GM04503 (cell line): ENCODE measurements at regions not wholly inside any gene's neighbourhood (a gene's known extent, or its start where the extent isn't known, plus 50 kb on each side); places are given as distances from the start of the nearest gene placed in this dataset.
A peak's percentile ranks its signal among the peaks of the same experiment; 100 is the strongest.

Source experiments
- DNase-seq: peaks from one replicate; pipeline ENCODE4 v3.0.0-alpha.2; 2012; ENCODE audit warnings: low read depth

DNA sequence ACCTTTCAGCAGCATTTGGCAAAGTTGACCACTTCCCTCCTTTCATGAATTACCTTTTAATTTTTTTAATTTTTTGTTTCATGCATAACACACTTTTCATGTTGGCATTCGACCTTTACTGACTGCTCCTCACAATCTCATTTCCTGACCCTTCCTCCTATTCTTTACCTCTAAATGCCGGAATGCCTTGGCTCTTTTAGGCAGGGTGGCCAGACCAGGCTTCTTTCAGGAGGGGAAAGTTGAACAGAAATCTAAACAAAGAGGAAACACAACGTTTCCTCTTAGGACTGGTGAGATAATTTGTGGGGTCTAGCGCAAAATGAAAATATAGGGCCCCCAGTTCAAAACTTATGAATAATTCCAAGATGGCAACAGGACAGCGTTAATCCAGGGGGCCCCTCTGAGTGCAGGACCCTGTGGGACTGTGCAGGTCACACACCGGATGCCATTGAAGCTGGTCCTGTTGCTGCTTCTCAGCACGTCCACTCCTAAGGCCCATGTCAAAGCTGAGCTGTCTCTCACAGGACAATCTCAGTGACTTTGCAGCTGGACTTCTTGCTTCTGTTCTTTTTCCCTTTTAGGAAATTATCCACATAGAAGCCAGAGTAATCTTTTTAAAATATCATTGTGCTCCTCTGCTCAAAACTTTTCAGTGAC is 313.8 kb downstream of the HDGFL1 start:
- no peak for DNase-seq

DNA sequence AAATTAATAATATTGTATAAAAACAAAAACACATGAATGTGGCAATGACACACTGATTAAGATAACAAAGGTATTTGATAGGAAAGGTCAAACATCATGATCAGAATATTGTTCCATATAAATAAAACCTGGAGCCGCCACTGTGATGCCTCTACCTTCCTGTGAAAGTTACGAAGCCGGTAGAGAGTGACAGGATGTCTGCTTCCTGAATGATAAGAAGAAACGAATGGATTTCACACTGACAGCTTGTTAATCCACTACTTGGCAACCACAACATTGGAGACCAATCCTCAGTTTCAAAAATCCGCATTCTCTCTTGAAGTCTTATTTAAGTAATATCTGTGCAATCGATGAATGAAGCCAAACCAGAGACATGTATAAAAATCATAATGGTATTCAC is 315.1 kb downstream of the HDGFL1 start:
- DNase-seq: no peak

DNA sequence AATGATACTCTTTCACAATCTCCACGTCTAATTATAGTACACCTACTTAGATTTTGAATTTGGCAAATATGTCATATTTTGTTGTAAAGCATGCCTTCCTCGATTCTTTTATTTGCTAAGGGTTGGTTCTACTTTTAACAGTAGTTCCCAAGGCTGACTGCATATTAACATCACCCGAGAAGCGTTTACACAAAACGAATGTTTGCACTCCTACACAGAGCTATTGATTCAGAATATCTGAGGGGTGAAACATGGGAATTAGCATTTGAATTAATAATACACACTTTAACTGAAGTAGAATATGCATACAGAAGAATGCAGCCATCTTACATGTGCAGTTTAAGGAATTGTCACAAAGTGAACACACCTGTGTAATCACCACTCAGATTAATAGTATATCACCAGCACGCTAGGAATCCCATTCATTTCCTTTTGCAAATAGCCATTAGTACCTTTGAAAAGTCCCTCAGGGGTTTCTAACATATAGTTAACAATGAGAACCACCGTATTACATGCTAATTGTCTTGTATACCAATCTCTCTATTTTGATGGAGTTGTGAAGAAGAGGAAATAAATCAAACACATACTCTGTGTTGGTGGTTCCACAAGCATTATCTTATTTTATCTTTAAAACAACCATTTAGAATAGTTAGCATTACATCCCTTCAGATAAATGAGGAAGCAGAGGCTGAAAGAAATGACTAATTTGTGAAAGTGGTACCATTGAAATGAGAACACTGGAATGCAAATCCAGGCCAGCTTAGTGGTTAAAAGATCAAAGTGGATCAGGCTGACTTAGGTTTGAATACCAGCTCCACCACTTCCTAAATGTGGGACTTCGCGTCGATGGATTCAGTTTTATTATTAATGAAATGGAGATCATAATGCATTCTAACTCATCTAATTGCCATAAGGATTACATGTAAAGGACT is 317.6 kb downstream of the HDGFL1 start:
- peak; percentile 21 for DNase-seq

DNA sequence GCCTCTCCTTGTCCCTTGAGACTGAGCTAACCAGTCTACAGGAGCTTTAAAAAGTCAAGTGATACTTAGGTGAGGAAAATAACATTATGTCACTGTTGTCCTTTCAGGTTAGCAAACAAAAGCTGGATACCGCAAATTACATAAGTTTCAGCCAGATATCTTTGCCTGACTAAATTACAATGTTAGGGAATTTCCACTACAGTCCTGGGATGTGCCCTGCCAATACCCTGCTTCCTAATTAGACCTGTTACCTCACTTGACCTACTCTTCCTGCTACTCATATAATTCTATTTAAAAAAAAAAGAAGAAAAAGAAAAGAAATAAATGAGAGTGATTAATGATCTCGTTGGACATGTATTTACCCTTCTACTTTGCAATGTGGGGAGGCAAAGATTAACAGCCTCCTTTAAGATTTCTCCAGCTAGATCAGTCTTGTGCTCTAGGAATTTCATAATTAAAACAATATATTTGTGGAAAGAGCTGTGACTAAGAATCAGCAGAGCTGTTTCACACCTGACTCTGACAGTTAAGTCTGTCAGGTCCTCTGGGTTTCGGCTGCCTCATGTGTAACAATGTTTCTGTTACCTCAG is 318.9 kb downstream of the HDGFL1 start:
- no peak for DNase-seq

DNA sequence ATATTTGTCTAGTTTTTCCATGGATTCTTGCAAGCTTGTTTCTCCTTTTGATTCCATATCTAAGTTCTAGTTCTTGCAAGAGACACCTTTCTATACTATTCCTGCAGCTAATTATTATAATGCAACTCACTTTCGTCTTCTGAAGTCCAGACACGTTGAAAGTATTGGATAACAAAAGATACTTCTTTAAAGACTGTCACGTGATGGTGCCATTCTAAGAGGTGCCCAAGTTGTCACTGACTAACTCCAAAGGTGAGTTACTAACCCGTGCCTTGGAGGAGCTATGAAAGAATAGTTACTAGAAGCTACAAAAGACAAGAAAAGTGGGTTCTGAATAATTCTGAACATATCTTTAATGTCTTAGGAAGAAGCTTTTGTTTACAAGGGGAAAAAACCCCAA is 322.6 kb downstream of the HDGFL1 start:
- DNase-seq: no peak

DNA sequence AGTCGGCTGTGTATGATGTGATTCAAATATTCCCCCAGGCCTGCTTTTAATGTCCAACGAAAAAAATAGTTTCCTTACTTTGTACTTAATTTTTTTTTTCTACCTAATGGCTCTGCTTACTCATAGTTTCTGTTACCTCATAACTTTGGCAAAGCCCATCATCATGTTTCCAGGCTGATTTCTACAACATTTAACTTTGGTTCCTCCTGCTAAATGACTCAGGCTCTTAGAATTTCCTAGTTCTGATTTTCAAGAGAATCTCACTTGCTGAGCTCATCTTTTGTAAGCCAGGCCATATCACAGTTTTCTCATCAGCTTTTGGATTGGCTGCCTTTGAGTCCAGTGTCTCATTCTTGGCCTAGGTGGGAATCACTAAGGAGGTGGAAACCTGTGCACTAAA is 323.1 kb downstream of the HDGFL1 start:
- DNase-seq: peak; percentile 91

DNA sequence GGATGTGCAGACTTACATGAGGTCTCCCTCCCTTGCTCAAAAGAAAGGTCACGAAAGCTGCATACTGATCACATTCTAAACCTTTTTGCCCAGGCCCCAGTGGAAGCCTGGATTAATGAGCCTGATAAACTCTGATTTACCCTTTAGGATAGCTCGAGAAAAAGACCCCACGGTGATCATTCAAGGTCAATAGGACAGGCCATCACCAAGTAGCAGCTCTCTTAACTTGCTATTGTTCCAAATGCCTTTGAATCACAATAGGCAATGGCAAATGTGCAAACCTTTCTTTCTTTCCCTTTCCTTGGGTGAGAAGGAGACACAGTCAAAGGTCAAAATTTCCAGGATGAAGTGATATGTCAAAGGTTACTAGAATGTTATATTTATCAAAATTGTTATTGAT is 327.3 kb downstream of the HDGFL1 start:
- DNase-seq: no peak

DNA sequence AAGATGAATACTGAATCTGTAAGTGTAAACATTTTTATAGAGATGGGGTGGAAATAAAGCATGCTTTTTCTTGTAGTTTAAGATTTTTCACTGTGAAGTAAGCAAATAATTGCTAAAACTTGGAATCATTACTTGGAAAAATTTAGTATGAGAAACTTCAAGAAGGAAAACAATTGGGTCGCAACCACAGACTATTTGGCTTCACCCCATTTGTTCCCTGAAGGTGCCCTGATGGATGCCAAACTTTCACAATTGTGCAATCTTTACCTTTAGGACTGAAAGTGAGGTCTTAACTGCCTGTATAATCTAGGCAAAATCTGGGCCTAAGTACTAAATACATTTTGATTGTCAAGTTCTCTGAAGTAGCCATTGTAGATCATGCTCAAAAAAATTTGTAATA is 330.1 kb downstream of the HDGFL1 start:
- no peak for DNase-seq

DNA sequence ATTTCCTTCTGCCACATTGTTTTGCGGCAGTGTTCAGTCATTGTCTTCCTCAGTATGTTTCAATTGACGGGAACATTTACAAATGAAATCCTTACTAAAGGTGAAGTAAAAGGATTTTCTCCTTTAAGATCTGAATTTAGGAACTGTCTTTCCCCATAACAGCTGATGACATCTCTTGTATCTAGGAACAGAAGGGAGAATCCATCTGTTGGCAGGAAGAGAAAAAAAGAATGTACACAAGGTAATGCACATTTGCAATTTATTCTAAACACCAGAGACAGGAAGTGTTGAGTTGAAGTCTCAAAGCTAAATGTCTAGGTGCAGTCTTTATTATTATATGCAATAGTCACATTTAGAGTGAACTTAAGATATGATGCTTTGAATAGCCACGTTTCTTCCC is 334.5 kb downstream of the HDGFL1 start:
- DNase-seq: no peak

DNA sequence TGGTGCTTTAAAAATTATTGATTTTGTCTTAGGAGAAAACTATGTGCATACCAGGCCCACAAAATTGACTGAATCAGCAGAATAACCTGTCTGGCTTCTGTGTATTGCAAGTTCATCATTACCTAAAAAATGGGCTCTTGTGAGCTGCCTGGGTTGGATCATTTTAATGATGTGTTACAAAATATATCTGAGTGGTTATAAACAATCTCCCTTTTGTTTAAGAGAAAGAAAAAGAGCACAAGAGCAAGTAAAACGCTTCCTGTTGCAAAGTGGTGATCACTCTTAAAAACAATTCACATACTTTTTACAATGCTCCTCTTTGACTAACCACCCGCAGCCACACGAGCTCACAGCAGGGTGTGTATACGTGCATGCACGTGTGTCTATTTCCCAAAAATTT is 335.1 kb downstream of the HDGFL1 start:
- no peak for DNase-seq

DNA sequence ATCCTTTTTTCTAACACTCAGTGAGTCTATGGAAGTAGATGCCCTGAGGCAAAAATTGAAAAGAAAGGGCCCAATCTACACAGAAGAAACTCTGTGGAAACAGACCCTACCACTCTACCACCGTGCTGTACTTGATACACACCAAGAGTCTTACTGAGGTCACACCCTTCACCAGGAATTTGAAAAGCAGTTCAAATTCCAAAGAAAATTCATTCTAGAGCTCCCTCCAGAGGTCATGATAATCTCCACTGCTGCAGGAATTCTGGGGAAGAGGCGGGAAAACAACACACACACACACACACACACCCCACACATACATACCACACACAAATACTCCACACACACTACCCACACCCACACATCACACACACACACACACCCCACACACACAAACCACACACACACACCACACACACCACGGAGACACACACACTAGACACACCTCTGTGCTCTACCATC is 336.8 kb downstream of the HDGFL1 start:
- DNase-seq: no peak

DNA sequence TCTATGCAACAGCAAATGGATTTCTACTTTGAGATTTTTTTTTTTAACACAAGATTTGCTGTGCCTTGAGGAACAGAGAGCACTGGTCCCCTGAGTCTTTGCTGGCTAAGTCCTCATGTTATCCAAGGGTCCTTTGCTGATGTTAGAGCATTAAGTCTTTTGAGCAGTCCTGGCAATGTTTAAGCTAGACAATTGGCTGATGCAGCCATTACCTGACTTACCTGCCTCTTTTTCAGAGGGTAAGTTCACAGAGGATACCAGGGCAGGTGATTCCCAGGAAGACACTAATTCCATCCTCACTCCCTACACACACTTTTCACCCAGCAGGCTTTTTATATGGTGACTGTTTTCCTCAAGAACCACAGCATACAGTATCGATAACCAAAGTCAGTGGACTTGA is 337.7 kb downstream of the HDGFL1 start:
- no peak for DNase-seq

DNA sequence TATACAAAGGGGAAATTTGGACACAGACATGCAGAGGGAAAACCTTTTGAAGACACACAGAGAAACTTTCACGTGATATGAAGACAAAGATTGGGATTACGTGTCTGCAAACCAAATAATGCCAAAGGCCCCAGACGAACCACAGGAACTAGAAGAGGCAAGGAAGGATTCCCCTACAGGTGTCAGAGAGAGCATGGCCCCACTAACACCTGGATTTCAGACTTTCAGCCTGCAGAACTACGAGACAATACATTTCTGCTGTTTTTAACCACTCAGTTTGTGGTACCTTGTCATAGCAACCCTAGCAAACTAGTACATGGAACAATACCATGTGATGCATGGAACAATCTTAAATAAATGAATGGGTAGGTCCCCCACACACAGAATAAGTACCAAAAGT is 341.0 kb downstream of the HDGFL1 start:
- no peak for DNase-seq

DNA sequence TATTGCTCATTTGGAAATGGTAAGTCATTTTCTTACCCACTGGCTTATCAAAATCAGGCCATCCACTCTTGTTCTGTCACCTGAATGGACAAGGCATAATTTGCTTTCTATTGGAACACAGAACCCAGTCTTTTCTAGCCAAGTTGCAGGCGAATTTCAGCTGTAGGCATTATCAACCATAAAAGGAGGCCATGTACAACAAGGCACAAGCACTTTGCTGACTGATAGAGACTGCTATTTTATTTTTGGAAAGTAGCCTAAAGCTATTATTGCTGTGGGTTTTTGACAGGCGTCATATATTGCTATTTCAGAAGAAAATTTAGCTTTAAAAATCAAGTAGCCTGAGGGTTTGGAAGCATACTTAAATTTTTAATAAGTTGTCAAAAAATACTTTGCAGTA is 344.2 kb downstream of the HDGFL1 start:
- no peak for DNase-seq

DNA sequence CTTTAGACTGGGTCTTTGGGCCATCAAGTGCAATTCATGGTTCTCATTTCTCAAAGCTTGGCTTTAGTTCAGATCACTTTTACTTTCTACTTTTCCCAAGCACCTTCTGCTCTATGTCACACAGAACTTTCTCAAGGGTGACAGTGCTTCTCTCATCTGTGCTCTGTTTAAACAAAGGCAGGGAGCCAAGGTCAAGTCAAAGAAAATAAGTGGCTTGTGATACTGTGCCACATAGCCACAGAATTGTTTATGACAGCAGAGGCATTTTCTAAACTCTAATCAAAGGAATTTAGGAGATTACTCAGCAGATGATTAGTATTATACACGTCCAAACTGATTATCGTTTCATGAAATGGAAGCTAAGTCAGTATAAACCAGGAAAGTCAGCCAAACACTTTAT is 348.0 kb downstream of the HDGFL1 start:
- DNase-seq: no peak

DNA sequence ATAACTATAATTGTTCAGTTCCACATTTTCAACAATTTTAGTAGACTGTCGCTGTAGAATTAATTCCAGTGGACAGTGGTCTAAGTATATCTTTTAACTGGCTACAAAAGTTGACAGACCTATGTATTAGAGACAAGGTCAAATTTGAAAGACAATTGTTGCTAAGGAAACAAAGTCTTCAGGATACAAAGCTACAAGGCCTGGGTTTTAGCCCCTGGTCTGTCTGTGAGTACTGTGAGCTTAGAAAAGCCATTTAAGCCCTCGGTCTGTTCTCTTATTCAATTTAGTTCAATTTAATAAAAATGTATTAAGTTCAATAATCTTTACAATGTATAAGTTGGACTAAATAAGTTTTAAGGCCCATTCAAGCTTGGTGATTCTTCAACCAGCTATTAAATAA is 352.5 kb downstream of the HDGFL1 start:
- DNase-seq: no peak

DNA sequence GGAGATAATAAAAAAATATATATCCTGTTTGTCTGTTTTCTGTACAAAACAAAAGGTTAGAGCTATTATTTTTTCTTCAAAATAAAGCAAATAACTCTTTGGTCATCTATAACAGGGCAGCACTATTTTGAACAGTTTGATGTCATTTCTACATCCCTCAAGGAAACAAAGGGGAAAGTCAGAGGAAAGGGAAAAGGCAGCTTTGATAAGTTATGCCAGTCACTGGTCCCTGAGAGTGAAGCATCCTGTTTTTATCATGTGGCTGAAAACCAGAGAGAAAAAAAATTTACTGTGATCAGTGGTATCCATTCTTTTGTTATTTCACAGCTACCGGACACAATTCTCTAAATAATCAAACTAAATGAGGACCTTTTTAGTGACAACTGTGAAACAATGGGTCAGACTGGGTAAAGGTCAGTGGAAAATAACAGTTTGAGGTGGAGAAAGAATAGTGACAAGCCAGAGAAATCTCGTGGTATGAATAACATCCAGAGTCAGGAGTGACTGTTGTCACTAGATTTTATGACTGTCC is 356.0 kb downstream of the HDGFL1 start:
- DNase-seq: no peak

DNA sequence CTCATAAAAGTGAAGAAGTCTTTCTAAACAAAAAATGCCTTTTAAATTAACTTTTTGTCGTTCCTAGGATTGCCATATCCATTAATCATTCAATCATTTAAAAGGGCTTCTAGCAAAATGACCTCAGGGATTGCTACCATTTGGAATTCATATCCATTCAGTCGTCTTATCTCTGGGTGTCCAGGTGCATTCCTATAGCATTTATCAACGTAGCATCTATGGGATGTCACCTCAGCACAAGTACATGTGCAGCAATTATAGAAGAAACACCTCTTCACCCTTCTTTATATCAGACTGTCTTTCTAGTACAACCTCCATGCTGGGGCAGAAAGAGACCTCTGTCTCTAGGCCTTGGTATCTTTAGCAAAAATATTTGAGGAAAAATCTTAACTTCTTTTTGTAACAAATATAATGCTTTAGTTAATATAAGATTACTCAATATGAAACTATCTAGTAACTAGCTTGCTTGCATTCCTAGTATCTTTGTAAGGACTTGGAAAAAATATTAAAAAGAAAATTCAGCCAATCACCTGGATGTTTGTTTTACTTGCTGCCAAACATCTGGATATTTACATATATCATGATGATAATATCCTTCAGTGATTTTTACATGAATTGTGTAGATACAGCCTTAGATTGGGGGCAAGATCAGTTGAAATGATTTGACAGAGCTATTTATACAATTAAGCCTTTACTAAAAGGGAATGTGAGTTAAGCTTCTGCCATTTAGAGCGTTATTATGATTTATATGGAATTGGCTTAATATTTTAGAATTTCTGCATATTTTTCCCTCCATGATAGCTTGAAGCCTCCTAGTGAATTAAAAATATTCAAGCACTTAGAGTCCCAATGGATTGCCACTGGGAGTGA is 356.8 kb downstream of the HDGFL1 start:
- DNase-seq: no peak

DNA sequence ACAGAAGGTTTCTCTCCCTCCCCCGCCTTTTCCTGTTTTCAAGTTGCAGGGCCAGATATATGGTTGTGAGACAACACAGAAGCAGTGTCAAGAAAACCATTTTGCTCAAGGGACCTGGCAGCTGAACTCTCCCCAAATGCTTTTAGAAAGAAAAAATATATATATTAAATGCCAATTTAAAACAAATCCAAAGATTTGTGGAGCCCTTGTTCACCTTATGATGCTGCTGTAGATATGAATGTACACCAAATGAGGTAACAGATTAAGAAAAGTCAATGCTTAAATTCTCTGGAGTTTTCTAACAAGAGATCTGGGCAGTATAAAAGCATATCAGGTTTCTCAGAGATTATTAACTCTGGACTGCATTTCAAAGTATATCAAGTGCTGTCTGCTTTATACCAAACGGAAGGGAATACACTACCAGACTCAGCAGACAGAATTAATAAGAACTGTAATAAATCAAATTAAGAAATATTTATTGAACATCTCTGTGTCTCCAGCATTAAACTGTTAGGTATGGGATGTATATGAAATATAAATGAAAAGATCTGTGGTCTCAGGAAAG is 357.5 kb downstream of the HDGFL1 start:
- DNase-seq: no peak

DNA sequence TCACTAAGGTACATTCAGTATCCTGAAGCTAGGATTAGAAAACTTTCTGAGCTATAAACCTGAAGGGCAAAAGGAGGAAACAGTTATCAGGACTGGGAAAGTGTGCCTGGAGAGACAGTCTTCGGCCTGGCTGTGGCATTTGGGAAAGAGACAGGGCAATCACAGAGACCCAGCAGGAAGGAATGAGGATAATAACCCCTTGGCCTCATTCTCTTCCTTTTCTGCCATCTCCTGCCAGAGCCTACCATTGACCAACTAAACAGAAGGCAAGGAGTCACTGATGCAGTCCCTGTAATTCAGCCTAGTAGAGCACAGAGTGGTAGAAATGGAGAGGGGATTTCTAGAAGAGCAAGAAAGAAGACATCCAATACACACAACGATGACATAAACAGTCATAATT is 359.4 kb downstream of the HDGFL1 start:
- DNase-seq: no peak

DNA sequence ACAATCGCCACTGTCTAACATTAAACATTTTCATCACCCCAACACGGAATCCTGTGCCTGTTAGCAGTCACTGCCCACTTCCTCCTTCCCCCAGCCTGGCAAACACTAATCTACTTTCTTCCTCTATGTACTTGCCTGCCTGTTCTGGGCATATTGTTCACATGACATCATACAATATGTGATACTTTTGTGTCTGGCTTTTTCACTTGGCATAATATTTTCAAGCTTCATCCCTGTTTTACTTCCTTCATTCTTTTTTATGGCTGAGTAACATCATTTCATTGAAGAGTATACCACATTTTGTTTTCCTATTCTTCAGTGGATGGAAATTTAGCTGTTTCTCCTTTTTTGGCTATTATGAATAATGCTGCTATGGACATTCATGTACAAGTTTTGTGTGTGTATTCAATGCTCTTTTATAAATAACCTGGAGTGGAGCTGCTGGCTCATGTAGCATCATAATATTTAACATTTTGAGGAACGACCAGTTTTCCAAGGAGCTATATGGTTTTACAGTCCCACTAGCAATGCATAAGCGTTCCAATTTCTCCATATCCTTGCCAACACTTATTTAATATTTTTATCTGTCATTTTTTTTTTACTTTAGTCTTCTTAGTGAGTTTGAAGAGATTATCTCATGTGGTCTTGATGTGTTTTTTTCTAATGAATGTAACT is 360.1 kb downstream of the HDGFL1 start:
- no peak for DNase-seq
